ENCODE measurements at regions not wholly inside any gene's neighbourhood (a gene's known extent, or its start where the extent isn't known, plus 50 kb on each side); places are given as distances from the start of the nearest gene placed in this dataset.

GRCh38 chr22:26889802-26890201 lies 232.4 kb downstream of the MIAT start:
- Histone ChIP-seq H3K9me3 (no peaks in the 10 kb centered on the region), H3K27me3 (no peaks in the 10 kb centered on the region), H3K27ac (no peak overlapping the region), H3K4me3 (no peak overlapping the region), H3K36me3 (no peaks in the 10 kb centered on the region), H3K4me1 (ENCODE audit: insufficient read depth) (no peaks in the 10 kb centered on the region)
- intact Hi-C loops (cut with DNase I): no loop called here
- TF ChIP-seq EP300 (IDR thresholded peaks at IDR 0.05): no peak
- TF ChIP-seq CTCF (IDR thresholded peaks at IDR 0.05): no peak
- DNase-seq: no peak
- WGBS, 3 donors: 86 to 94% (median 90%) methylated on average over 7 of the region's 7 CpGs

GRCh38 chr22:26890870-26891269 lies 233.5 kb downstream of the MIAT start:
- WGBS, 3 donors: 61 to 70% (median 70%) methylated on average over 5 of the region's 5 CpGs
- no peak for TF ChIP-seq POLR2A (IDR thresholded peaks at IDR 0.05)
- TF ChIP-seq EP300 (IDR thresholded peaks at IDR 0.05): no peak
- TF ChIP-seq CTCF (IDR thresholded peaks at IDR 0.05): no peak
- intact Hi-C loops (cut with DNase I): no loop called here

DNA sequence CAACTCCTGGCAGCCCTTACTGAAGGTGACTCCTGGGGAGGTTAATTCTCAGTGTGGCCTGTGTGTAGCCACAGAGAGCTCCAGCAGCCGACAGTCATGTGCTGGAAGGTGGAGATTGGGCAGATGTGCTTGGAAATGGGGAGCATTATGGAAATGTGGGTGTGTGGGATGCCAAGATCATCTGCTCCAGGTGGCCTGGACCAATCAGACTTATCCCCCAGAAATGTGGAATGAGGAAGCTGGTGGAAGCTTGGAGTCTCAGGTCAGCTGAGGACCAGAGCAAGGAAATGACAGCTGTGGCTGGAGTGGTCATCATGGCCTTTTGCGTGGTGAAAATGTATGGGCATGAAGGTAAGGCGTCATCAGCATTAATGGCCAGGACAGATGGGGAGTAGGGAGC lies 234.0 kb downstream of the MIAT start:
- WGBS, 3 donors: 84 to 95% (median 90%) methylated on average over 3 of the region's 3 CpGs
- no peak overlapping the region for H3K27ac ChIP-seq
- intact Hi-C loops (cut with DNase I): no loop called here

More at GRCh38 chr22:26890870-26891269, 233.5 kb downstream of the MIAT start:
- no peak for DNase-seq
- Histone ChIP-seq H3K4me3 (no peak overlapping the region), H3K4me1 (ENCODE audit: insufficient read depth) (no peaks in the 10 kb centered on the region), H3K36me3 (no peaks in the 10 kb centered on the region), H3K27ac (no peak overlapping the region), H3K9me3 (no peaks in the 10 kb centered on the region), H3K27me3 (no peaks in the 10 kb centered on the region)

DNA sequence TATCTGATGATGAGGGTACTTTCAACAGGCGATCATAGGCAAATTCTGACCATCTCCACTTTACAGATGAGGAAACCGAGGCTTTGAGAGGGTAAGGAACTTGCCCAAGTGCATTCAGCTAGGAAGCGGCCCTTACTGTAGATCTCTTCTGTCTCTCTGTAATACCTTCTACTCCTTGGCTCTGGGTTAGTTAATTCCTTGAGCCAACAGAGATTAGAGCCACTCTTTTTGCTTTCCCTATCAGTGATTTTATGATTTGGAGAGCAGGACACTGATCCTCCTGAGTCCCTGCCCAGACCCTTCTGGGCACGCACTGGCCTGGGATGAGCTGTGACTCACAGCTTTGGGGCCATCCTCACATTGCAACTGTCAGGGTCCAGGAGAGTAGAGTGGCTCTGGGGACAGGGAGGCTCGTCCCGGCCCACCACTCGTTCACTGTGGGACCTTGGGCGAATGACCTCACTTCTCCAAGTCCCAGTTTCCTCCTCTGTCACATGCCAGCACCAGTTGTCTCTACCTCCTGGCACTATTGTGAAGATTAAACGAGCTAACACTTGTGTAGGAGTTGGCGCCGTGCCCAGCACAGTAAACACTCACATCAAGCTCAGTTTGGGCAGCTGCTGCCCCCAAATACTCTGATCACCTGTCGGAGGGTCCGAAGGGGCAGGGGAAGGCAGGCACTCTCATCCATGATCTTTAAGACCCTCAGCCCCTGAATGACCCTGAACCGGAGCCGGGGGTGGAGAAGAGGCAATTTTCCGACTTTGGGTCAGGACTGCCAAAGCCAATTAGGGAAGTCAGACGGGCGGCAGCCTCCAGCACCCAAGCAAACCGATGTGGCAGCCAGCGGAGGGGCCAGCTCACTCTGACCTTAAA lies 235.0 kb downstream of the MIAT start:
- Histone ChIP-seq H3K36me3 (no peaks in the 10 kb centered on the region), H3K9me3 (no peaks in the 10 kb centered on the region), H3K27me3 (no peaks in the 10 kb centered on the region), H3K27ac (no peak overlapping the region), H3K4me1 (ENCODE audit: insufficient read depth) (no peaks in the 10 kb centered on the region), H3K4me3 (no peak overlapping the region)
- TF ChIP-seq EP300 (IDR thresholded peaks at IDR 0.05) (no peak), POLR2A (IDR thresholded peaks at IDR 0.05) (no peak), CTCF (IDR thresholded peaks at IDR 0.05) (no peak)
- 51 to 68% (median 55%) methylated on average over 20 of the region's 20 CpGs for WGBS, 3 donors
- intact Hi-C loops (cut with DNase I): no loop called here
- peak in 3 of 5 donors; percentile 23 to 40 (median 36) for DNase-seq

More for the DNA sequence above, 234.0 kb downstream of the MIAT start:
- H3K4me1 ChIP-seq (ENCODE audit: insufficient read depth): no peaks in the 10 kb centered on the region
- H3K36me3 ChIP-seq: no peaks in the 10 kb centered on the region
- H3K27me3 ChIP-seq: no peaks in the 10 kb centered on the region
- no peak for TF ChIP-seq POLR2A (IDR thresholded peaks at IDR 0.05)
- no peak for TF ChIP-seq EP300 (IDR thresholded peaks at IDR 0.05)
- TF ChIP-seq CTCF (IDR thresholded peaks at IDR 0.05): no peak
- H3K9me3 ChIP-seq: no peaks in the 10 kb centered on the region
- H3K4me3 ChIP-seq: no peak overlapping the region
- no peak for DNase-seq
